ENCODE measurements at regions not wholly inside any gene's neighbourhood (a gene's known extent, or its start where the extent isn't known, plus 50 kb on each side); places are given as distances from the start of the nearest gene placed in this dataset.

- TF ChIP-seq POLR2A (IDR thresholded peaks at IDR 0.05) (no peak), CTCF (IDR thresholded peaks at IDR 0.05) (no peak), POLR2AphosphoS5 (IDR thresholded peaks at IDR 0.05) (no peak)
Observed at GRCh38 chr11:56916587-56916986, 72.1 kb upstream of the OR5AK2 start.

Data from prostate gland (tissue), 2 donors.